ENCODE measurements at regions not wholly inside any gene's neighbourhood (a gene's known extent, or its start where the extent isn't known, plus 50 kb on each side); places are given as distances from the start of the nearest gene placed in this dataset.
A peak's percentile ranks its signal among the peaks of the same experiment; 100 is the strongest.

DNA sequence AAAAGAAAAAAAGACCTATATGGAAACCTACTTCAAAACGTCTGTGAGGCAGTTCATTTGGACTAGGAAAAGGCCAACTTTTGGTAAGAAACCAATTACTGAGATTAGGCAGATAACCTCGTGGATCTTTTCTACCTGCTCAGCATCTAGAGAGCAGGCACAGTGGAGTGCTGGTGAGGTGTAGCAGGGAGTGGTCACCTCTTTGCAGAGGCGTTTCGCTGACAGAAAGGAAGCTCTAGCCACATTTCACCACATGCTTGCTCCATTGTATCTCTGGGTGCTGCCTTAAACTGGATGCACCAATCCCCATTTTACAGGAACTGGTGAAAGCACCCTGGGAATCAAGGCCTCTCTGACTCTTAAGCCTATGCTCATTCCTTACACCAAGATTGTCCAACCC lies 360.5 kb downstream of the LIG4 start:
- FAIRE-seq, result no peak

DNA sequence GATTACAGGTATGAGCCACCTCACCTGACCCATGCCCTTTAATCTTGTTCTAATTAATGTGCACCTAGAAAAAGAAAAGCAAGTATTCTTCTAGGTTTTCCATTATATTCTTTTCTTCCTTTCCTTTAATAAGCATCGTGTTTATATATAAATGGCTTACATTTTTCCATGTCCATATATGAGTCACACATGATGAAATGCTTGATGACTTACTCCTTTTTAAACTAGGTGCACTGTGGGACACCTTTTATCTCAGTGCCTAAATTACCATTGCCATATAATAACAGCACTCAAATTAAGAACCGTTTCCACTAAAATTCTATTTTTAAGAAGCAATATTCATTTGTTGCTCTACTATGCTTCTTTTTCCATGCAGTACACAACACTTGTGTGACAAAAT lies 363.3 kb downstream of the LIG4 start:
- no peak for FAIRE-seq

DNA sequence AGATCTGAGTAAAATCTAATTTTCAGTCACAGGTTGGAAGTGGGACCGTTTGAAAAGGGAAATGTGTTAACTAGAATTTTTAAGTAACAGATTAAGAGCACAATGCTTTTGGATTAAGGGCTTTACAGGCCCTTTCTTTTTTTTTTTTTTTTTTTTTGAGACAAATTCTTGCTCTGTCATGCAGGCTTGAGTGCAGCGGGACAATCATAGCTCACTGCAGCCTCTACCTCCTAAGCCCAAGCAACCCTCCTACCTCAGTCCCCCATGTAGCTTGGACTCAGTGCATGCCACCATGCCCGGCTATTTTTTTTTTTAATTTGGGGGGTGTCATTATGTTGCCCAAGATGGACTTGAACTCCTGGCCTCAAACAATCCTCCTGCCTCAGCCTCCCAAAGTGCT lies 363.7 kb downstream of the LIG4 start:
- FAIRE-seq, result no peak

DNA sequence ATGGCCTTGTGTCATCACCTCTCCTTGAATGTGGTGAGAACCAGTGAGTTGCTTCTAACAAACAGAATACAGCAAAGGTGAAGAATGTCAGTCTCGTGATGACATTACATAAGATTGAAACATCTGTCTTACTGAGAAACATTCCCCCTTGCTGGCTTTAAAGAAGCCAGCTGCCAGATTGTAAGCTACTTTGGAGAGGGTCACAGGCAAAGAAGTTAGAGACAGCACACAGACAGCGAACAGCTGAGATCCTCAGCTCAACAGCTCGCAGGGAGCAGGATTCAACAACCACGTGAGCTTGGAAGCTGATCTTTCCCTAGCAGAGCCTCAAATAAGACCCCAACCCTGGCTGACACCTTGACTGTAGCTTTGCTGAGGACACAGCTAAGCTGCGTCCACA lies 367.9 kb downstream of the LIG4 start:
- FAIRE-seq, result no peak

DNA sequence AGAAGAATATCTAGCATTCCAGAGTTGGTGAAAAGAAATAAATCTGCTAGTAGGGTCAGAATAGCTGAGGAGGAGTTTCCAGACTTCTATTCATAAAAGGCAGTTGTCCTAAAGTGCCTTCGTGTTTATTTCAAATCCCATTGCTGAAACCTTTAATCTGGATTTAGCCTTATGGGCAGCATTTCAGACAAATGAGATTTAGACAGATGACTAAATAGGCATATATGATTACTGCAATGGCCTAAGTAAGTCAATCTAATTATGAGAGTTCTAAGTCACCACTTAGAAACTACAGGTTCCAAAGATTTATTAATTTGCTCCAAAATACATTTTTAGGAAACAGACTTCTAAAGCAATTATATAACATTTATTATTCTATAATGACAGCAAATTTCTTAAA lies 368.7 kb downstream of the LIG4 start:
- FAIRE-seq, result no peak

DNA sequence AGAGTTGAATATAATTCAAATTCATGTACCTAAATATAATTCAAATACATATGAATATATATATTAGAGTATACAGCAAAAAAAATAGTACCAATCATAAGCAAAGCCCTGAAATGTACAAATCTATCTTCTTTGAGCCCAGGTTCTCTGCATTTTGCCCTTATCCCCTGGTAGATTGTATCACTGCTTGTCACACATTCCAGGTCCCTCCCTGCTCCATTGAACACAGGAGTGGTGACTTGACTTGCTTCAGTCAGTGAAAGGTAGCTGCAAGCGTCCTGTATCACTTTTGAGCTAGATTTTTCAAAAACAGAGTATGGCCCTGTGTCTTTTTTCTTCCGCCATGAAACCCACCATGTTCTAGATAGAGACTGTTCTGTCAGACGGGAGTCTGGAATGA lies 369.4 kb downstream of the LIG4 start:
- FAIRE-seq, result no peak

DNA sequence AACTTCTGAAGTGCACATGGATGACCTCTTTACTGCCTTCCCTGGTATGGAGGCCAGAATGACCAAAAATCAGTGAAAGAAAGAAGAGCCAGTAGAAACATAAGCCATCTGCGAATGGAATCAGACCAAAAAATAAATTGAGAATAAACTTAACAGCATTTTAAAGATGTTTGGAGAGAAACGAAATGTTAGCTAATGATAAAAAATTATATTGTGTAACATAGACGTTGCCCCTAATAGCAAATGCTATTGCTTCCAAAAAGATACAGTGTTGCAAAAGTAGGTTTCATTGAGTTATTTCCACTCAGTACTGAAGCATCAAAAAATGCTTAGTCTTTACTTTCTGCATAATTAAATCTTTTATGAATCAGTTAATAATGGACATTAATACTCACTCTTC lies 371.7 kb downstream of the LIG4 start:
- FAIRE-seq, result no peak

DNA sequence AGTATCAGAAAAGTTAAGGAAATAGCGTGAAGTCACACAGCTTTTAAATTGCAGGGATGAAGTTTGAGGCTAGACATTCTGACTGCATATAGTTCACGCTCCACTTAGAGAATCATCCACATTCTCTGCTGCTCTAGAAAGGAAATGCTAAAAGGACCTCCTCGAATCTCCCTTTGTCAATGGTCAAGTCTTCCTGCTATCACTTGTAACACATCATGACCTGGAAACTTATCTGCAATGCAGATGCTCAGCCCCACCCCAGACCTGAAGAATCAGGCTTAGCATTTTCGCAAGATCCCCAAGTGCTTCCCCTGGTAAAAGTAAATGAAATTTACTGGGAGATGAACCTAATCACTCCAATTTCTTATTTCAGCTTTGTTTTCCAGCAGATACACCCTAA lies 372.1 kb downstream of the LIG4 start:
- no peak for FAIRE-seq

DNA sequence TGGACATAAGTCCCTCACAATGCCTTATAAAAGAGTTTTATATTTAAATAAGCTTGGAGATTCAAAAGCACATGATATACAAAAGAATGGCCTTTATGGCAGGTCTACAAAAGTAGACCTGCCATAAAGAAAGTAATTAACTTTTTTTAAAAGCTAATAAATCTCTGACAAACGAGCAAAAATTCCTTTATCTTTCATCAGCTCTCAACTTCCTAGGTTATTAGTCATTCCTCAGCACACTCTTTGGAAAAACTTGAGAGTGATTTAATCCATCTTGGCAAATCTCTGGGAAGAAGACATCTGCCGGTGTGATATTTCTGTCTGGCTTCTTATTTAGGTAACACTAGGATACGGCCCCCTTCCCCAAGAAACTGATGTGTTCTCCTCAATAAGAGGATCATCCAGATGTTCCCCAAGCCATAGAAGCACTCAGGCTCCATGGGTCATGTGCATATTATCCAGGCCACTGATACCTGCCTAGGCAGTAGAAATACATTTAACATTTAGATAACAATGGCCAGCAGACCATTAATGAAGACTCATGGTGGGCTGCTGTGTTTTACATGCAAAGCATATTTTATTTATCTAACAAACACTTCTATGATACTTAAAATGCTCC lies 372.7 kb downstream of the LIG4 start:
- no peak for FAIRE-seq

DNA sequence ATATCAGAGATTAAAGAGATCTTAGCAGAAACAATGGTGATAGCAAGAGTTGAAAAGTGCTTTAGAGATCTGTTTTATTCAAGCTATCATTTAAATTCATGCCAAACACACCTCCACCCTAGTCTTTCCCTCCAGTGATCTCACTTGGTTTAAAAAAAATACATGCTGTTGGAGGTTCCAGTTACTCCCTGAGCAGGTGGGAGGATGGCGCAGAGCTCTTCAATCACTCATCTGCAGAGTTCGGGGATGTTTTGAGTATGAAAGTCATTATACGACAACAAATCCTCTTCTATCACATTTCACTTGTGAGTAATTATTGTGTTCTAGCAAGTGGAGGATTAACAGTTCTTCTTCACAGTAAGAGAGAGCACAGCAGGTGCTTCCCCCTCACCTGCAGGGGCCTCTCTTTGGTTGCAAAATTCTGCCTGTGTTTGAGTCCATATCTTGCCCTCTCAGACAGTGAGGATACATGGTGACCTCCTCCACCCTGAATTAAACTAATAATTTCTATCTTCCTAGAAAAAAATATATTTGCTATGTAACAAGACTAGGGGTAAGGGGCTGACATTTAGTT lies 376.7 kb downstream of the LIG4 start:
- no peak for FAIRE-seq

DNA sequence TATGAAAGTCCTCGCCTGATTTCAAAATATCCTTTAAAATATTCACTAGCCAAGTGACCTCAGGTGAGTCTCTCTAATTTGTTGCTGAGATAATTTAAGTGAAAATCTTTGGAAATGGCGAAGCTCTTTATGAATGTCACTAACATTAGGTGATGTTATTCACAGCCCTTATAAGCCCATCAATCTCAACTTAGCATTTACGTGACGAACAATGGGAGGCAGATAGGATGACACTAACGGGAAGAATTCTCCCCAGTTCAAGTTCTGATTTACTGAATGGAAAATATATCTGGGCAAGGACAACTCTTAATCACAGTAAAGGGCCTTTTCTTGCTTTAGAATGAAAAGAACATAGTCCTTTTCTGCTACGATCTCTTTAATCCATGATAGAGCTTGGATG lies 378.7 kb downstream of the LIG4 start:
- no peak for FAIRE-seq

DNA sequence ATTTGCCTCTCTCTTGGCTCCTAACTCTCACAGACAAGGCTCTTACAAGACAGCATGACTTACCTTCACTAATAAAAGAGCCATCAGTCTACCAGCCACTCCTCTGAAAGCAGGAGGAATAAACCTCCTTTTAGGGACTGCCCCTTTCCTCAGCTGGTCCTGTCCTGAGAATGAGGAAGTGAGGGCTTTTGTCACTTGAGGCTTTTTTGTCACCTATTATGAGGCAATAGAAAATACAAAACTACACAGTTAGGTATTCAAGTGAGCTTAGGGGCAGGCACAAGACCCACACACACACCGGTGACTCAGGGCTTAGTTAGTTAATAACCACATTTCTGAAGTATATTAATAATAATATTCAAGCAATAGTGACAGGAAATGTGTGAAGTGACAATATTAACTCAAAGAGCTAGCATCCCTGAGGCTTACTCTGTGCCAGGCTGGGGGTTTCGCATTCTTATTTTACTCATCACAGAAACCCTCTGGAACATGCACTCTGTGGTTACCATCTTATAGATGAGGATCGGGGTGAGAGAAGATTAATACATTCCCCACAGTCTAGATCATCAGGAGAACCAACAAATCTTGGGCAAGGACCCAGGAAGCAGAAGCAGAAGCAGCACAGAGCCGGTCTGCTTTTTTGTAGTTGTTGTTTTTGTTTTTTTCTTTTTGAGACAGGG lies 379.9 kb downstream of the LIG4 start:
- FAIRE-seq, result no peak

DNA sequence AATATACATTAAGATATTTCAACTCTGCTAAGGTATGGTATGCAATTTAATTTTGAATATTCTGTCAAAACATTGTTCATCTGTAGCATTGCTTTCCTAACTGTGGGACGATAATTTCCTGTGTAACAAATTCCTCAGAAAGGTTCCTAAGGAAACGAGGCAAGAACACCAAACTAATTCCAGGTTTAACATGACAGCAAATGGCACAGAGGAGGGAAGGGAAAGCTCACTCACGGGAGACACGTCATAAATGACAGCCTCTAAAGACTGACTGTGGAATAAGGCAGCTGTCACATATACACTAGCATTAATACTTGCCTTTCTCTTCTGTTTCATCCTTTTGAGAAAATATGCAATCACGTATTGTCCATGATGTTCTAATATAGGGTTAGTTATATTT lies 380.6 kb downstream of the LIG4 start:
- no peak for FAIRE-seq

DNA sequence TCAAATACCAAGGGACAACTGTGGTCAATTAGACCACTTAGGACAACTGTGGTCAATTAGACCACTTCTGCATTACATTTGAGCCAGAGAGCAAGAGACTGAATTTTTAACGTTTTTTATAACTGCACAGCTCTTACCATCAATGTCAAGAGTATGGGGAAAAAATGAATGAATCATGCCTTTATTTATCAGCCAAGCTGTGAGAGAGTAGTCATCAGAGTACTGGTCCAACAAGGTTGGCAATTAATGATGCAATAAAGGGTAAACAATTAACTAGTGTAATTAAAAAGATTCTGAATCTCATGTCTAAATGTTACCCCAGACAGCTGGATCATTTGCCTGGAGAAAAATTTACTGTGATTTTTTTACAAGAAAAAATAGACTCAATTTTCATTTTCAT lies 381.1 kb downstream of the LIG4 start:
- no peak for FAIRE-seq

DNA sequence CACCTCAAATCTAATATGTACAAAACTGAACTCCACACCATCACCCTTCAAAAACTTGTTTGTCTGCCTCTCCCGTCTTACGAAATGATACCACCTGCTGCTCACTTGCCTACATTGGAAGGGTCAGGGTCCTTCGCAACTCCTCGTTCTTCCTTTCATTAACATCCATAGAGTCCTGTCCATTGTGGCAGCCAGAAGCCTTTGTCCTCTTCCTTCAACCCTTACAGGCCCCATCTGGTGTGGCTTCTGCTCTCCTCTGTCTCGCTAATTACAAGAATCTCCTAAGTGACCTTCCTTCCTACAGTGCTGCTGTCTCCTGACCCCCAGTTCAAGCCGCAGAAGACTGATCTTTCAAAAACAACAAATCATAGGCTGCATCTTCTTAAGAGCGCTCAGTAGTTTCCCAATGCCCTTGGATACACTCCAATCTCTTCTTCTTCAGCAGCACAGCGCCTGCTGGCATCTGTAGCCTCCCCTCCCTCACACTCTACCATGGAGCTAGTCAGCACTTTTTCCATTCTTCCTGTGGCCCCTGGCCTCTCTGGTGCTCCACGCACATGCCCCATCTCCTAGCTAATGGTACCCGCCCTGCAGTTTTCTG lies 382.7 kb downstream of the LIG4 start:
- no peak for FAIRE-seq

DNA sequence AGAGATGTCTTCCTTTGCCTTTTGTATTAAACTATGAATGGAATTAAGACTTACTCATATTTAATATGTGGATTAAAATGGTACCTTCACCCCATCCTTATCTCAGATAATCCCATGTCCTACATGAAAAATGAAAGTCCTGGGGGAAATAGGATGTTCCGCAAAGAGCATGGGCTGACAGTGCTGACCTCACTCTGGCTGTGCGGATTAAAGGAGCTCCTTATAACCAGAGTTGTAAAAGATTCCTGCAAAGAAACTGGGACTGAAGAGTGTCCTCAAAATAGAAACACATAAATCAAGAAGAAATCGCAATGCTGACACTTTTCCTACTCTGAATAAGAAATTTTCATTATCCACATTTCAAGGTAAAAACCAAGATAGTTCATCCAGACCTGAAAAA lies 384.5 kb downstream of the LIG4 start:
- FAIRE-seq, result no peak

DNA sequence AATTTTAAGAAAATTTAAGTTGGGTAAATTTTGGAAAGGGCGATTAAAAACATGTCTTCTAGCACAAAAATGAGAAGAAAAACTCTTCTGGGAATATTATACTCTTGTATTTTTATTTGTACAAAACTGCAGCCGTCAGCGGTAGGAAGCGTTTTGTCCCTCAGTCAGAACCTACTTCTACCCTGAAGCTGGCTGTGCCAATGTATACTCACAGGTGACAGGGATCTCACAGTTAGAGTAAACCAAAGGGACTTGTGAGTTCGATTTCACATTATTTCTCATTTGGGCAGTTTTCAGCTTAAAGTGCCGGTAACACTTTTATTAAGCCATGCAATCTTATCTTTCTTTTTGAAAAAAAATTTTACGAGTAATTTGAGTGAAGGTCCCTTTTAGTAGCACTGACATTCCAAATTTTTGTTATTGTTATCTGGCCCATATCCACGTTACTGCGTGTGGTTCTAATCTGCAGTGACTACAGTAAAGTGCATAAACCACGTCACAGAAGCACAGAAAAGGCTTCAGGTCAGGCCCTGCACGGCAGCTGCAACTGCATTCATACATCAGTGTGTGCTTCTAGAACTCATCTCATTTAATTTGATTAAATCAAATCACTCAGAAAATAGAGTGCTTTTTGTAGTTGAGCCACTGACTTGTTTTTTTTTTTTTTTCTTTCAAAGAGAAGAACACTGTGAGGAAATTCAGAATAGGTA lies 387.3 kb downstream of the LIG4 start:
- no peak for FAIRE-seq

DNA sequence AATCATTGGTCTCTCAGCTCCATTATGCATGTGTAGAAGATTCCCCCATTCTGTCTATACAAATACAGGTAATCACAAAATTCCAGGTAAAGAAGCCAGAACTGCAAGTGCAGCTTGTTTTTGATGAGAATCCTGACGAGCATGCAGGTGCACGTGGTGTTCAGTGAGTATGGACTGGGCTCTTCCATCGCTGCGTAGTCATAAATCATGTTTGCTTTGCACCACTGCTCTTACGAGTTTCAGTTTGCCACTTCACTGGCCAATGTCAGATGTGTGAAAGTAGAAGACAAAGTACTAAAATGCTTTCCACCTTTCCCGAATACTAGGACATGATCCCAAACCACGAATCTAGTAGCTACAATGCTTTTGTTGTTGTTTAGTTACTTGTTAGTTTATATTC lies 390.7 kb downstream of the LIG4 start:
- FAIRE-seq, result no peak

DNA sequence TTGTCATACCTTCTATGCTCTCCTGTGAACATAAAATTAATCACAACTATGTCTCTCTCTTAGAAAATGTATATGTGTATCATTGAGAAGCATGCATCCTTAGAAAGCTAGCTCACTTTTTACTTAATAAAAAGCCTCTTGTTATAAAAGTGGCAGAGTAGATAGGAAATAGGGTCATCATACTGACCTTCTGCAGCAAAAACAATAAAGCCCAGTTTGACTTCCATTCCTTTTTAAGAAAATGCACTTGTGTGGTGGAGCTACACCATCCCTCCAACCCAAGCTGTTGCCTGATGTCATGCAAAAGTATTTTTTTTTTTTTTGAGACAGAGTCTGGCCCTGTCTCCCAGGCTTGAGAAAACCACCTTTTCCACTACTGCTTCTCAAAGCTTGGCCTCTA lies 393.3 kb downstream of the LIG4 start:
- FAIRE-seq, result no peak

DNA sequence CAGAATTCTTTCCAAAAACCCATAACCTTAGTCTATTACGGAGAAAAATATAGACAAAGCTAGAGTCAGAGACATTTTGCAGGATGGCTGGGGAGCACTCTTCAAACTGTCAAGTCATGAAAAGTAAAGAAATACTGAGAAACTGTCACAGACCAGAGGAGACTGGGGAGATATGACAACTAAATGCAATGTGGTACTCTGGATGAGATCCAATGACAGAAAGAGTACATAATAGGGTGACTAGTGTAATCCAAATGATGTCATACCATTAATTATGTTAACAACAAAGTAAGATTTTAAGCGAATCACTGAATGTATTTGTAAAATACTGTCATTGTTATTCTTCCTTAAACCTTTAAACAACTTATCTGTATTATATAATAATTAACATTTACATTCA lies 393.8 kb downstream of the LIG4 start:
- FAIRE-seq, result no peak

DNA sequence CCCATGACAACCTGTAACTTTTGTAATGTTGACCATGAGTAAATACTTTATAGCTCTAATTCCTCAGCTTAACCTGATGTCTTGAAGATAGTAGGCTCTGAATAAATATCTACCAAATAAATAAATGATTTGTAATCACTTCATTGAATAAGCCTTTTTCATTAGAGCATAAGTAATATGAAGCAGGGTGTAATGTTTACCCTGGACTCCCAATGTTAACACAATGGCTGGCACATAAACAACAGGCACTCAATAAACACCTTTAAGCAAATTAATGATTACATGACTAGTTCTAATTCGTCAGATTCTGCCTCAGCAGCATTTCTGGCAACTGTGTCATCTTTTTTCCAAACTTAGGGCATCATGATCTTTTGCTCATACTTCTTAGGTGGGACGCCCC lies 396.3 kb downstream of the LIG4 start:
- FAIRE-seq, result no peak

DNA sequence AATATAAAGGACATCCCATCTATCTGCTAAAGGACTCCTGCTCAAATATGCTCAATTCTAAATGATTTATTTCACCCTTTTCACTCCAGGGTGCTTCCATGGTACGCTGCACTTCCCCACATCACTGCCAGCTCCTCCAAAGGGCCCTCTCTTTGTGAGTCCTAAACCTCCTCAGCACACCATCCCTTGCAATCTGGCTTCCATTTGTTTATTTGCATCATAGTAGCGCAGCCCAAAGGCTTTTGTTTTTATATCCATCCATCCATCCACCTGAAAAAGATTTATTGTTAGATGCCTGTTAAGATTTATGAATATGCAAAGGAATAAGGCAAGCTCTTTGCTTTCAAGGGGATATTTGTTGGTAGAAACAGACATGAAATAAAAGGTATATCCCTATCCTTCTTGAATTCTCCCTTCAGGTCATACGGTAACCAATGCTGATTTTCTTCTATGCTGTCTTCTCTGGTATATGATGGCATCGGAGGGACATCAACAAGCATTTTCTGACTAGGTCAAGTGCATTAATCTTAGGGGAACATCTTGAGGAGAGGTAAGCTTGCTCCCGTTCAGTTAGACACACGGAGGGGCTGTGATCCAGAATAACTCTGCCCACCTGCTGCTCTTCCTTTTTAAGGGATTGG lies 397.6 kb downstream of the LIG4 start:
- FAIRE-seq, result no peak

DNA sequence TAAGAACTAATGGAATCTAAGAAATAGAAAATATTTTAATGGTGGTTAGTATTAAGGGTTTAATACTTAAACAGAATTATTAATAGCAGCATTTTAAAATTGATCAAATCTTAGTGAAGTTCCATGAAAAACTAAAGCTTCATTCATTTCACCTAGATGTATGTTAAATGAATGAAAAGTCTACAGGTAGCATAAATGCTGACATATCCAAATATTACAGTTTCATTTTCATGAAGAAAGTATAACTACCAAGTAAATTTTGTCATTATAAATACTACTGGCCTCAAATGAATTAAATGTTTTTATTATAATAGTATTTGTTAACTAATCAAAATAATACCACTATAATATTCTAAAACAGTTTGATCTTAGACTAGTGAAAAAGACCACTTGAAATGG lies 403.3 kb downstream of the LIG4 start:
- FAIRE-seq, result peak; percentile 12
